Astrocyte of the spinal cord (primary cell): ENCODE measurements at regions not wholly inside any gene's neighbourhood (a gene's known extent, or its start where the extent isn't known, plus 50 kb on each side); places are given as distances from the start of the nearest gene placed in this dataset.

Experiments used
- DNase-seq: peaks from one replicate; pipeline ENCODE4 v3.0.0; 2011; ENCODE audit warnings: low read depth, low spot score
- H3K4me3 ChIP-seq: 2 replicates; pipeline ENCODE4 v1.5.1; 2011; ENCODE audit warnings: low read depth, mild to moderate bottlenecking, low read length, moderate library complexity
- in situ Hi-C: cut with HindIII; loops from 2 replicates; pipeline ENCODE4 v1.10.0; 2017; ENCODE audit warnings: low sequenced_read_pairs
- TF ChIP-seq, protein P1 (sequence below): IDR thresholded peaks from 2 replicates; pipeline ENCODE4 v1.5.1; 2012; ENCODE audit warnings: low read depth, mild to moderate bottlenecking, low read length, inconsistent platforms

DNA sequence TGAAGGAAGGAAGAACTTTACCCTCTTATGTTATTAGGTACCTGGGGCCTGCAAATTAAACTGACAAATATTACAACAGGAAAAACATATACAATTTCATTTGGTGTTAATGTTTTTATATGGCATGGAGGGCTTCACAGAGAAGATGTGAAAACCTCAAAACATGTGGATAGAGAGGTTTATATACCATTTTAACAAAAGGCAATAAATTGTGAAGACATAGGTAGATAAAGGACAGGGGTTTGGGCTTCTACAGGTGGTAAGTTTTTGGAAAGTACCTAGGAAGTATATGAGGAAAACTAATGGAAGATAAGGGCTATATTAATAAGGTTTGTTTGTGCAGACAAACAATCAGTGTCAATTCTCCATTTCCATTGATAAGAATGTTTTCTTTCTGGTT is 95.1 kb upstream of the ATF7IP start:
- no peak for DNase-seq
- no peak overlapping the region for H3K4me3 ChIP-seq
- in situ Hi-C loops = no loop called here
- TF ChIP-seq, protein P1, sequence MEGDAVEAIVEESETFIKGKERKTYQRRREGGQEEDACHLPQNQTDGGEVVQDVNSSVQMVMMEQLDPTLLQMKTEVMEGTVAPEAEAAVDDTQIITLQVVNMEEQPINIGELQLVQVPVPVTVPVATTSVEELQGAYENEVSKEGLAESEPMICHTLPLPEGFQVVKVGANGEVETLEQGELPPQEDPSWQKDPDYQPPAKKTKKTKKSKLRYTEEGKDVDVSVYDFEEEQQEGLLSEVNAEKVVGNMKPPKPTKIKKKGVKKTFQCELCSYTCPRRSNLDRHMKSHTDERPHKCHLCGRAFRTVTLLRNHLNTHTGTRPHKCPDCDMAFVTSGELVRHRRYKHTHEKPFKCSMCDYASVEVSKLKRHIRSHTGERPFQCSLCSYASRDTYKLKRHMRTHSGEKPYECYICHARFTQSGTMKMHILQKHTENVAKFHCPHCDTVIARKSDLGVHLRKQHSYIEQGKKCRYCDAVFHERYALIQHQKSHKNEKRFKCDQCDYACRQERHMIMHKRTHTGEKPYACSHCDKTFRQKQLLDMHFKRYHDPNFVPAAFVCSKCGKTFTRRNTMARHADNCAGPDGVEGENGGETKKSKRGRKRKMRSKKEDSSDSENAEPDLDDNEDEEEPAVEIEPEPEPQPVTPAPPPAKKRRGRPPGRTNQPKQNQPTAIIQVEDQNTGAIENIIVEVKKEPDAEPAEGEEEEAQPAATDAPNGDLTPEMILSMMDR = no peak

DNA sequence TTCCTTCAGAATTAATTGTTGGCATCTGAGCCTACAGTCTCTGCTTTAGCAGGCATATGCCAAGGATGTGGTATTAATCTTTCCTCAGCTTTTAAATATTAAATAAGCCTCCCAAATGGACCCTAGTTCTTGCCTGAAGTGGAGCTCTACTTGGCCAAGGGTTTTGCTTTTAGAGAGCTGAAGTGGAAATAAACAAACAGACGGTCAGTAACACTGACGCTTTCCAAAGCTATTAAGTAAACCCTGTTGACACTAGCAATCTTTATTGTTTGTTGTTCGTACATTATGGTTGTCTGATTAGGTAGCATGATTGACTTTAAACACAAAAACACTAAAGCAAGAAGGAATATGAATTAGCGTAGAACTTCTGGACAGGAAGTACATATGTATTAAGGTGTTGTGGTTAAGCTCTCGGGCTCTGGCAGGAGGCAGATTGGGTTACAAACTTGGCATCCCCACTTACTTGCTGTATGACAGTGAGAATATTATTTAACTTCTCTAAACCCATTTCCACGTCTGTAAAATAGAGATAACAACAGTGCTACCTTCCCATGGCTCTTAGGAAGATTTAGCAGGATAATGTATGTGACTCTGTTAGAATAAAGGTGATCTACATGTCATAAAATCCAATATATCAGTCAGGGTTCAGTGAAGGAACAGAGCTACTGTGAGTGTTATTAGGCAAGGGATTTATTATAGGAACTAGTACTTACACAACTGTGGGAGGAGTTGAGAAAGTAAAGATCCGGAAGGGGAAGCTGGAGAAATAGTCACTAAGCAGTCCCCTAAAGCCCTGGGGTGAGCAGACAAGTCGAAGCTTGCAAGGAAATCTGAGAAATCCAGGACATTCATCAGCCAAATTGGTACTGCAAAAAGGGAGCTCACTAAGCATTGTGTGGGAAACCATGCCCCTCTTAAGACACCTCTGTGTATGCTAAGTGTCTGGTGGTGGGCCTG is 92.2 kb upstream of the ATF7IP start:
- H3K4me3 ChIP-seq = no peak overlapping the region
- TF ChIP-seq, protein P1 = no peak
- in situ Hi-C loops = no loop called here
- DNase-seq = no peak

DNA sequence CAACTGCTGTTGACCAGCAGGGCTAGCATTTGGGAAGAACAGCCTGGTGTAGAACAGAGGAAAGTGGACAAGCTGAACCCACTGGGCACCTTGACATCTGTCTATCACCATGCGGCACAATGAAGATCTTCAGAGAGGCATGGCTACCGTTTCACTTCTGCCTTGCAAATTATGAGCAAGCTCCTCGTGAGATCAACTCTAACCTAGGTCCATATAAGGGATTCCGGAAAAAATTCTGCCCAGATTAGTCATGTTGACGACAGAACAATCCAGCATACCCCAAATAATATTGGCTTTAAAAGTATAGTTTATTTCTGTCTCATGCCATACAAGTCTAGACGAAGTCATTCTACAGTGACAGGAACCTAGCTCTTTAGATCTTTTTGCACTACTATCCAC is 91.6 kb upstream of the ATF7IP start:
- in situ Hi-C loops = no loop called here
- no peak overlapping the region for H3K4me3 ChIP-seq
- DNase-seq = no peak
- TF ChIP-seq, protein P1 = no peak

DNA sequence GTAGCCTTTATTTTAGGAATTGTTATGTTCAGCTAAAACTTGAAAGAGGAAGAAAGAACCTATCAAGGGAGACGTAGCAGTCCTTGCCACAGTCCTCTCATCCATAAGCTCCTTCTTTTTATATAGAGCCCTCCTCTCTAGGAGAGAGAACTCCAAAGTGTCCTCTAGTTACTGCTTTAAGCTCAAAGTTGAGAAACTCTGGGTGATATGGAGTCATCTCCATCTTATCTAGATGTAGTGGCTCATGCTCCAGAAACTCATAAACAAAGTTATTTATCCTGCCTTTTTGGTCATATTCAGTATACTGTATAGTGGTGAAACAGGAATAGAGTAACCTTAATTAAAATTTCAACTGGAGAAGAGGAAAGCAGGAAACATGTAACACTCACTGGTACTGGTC is 90.4 kb upstream of the ATF7IP start:
- TF ChIP-seq, protein P1 = no peak
- no peak for DNase-seq
- H3K4me3 ChIP-seq = no peak overlapping the region
- in situ Hi-C loops = no loop called here

DNA sequence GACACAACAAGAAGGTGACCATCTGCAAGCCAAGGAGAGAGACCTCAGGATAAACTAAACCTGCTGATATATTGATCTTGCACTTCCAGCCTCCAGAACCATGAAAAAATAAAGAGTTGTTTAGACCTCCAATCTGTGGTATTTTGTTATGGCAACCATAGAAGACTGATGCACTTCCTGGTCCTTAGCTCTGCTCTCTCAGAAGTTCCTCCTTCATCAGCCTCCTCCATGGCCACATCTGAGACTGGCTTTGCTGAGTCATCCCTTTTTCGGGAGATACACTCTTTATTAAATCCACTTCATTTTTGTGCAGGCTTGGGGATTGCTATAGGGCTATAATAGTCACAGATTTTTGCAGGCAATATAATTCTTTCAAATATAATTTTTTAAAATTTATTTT is 89.6 kb upstream of the ATF7IP start:
- no peak for DNase-seq
- in situ Hi-C loops = no loop called here
- TF ChIP-seq, protein P1 = no peak
- H3K4me3 ChIP-seq = no peak overlapping the region

DNA sequence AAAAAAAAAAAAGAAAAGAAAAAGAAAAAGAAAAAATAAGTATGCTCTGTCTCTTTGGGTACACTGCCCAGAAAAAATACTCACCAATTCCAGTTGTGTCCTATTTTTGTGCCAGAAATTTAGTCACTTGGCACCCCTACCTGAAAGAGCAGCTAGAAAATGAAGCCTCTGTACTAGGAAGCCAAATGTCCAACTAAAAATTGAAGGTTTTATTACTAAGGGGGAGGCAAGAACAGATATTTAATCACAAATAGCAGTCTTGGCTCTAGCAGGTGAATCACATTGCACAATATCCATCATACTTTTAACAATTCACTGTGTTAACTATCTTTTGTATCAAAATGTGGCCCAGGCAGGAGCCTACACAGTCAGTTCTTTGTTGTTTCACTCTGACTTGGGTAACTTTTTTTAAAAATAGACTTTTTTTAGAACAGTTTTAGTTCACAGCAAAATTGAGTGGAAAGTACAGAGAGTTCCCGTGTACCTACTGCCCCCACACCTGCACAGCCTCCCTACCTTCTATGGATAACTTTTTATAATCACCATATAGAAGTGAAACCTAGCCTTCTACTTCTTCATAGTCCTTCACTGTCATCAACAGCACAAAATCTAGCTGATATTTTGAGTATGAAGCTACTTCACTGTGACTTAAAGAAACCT is 87.1 kb upstream of the ATF7IP start:
- TF ChIP-seq, protein P1 = no peak
- no peak overlapping the region for H3K4me3 ChIP-seq
- DNase-seq = no peak
- in situ Hi-C loops = no loop called here
